Amygdala (tissue), 56 donors: ENCODE measurements at regions not wholly inside any gene's neighbourhood (a gene's known extent, or its start where the extent isn't known, plus 50 kb on each side); places are given as distances from the start of the nearest gene placed in this dataset.
"Not testable (repeated sequence)": the region's sequence is repeated elsewhere in the genome, so short reads cannot be mapped to it uniquely, and the experiment has no call there.

Experiments
- DNase-seq, 56 donors: peaks; one replicate each; lab custom pipeline; 2025; lab: John Stamatoyannopoulos, UW

DNA sequence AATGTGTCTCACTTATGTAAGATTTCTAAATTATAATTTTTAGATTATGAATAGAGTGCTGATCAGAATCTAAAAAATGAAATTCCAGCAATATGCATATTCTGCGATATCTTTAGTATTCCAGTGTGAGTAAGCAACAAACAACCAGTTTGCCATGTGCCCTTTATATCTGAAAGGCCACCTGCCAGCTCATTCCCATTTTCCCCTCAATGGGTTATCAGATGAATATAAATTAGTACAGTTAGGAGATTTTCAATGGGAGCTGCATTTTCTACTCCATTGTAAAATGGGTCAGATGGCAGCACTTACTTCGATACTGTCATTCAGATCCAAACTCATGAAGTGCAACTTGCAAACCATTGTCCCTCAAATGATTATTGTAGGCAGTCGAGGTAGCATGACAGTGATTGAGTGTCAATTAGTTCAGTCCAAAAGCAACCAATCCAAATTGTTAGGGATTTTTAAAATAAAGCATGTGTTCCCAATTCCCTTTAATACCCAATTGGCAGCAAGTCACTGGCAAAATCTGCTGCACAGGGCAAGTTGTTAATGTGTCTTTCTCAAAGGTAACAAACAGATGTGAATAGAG is 680.3 kb downstream of the LRRIQ3 start:
- DNase-seq, result no peak

GRCh38 chr1:73516451-73516850 is 681.5 kb downstream of the LRRIQ3 start:
- no peak for DNase-seq

DNA sequence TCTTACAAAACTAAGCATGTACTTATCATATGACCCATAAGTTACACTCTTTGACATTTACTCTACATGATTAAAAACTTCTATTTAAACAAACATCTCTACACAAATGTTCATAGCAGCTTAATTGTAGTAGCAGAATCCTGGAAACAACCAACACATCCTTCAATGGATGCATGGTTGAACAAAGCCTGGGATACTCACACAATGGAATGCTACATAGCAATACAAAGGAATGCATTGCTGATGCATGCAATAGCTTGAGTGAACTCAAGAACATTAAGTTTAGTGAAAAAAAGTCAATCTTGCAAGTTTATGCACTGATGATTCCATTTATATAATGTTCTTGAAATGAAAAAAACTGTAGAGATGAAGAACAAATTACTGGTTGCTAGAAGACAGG is 686.9 kb downstream of the LRRIQ3 start:
- no peak for DNase-seq

- DNase-seq, result no peak
These were observed 697.8 kb downstream of the LRRIQ3 start for GRCh38 chr1:73500154-73500553.

GRCh38 chr1:73499671-73500070 is 698.3 kb downstream of the LRRIQ3 start:
- no peak for DNase-seq

GRCh38 chr1:73491621-73492020 is 706.4 kb downstream of the LRRIQ3 start:
- DNase-seq, result no peak

GRCh38 chr1:73475316-73475870 is 722.6 kb downstream of the LRRIQ3 start:
- no peak for DNase-seq

GRCh38 chr1:73472810-73473209 is 725.2 kb downstream of the LRRIQ3 start:
- no peak for DNase-seq

DNA sequence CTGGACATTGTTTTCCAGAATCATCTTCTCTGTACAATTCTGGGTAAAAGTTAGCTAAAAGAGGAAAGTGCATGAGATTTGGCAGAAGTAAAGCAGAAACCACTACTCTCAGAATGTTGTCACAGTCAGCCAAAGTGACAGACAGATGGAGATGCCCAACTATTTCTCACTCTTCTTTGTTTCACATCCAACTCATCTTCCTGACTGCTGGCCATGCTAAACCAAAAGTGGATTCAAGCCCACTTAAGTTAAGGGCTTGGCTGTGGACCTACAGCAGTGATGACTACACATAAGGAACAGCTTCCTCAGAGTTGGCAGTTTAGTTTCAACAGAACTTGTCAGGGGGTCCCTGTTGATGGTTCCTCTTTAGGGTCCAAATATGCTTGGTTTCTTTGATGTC is 730.2 kb downstream of the LRRIQ3 start:
- no peak for DNase-seq

GRCh38 chr1:73463873-73464272 is 734.1 kb downstream of the LRRIQ3 start:
- peak in 1 of 56 donors; percentile 2 for DNase-seq

DNA sequence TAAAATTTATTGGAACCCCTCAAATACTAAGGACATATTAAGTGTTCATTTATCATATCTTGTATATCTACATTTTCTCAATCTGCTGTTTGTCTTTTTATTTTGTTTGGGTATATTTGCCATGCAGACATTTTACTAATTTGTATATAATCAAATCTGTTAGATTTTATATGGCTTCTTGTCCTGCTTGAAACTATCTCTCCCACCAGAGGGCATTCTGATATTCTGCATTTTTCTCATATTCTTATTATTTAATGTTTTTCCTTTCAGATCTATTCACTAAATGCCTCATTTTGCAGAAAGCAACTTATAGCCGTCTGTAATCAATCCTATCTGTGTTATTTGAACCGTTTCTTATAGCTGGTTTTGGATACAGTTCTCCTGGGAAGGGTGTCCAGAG is 745.5 kb downstream of the LRRIQ3 start:
- no peak for DNase-seq

GRCh38 chr1:73450668-73451067 is 747.3 kb downstream of the LRRIQ3 start:
- not testable (repeated sequence) for DNase-seq

GRCh38 chr1:73411479-73411878 is 786.5 kb downstream of the LRRIQ3 start:
- DNase-seq, result no peak

DNA sequence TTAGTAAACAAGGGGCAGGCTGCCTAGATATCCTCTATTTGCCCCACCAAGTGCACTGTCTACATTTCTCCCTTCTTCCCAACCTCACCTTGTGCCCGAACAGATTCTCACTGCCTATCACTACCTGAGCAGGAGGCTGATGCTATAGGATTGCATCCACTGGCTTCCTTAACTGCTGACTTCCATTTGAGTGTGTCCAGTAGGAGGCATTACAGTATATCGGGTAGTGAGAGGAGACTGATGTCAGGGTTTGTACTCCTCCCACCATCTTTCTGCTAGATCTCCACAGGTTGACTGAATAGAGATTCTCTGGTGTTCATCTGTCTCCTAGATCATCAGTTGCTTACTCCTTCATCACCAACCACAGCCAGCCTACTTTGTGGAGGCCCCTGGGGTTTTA is 796.3 kb downstream of the LRRIQ3 start:
- DNase-seq, result no peak

DNA sequence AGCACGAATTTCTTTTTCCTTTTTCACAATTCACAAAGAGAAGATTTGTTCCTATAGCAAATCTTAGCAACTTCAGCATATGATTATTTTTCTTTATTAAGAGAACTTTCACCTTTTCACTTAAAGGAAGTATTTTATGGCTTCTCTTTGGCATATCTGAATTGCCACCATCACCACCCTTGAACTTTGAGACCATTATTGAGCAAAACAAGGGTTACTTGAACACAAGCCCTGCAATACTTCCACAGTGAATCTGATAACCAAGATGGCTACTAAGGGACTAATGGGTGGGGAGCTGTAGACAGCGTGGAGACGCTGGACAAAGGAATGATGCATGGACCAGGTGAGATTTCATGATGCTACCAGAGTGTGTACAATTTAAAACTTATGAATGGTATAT is 815.0 kb downstream of the LRRIQ3 start:
- no peak for DNase-seq

DNA sequence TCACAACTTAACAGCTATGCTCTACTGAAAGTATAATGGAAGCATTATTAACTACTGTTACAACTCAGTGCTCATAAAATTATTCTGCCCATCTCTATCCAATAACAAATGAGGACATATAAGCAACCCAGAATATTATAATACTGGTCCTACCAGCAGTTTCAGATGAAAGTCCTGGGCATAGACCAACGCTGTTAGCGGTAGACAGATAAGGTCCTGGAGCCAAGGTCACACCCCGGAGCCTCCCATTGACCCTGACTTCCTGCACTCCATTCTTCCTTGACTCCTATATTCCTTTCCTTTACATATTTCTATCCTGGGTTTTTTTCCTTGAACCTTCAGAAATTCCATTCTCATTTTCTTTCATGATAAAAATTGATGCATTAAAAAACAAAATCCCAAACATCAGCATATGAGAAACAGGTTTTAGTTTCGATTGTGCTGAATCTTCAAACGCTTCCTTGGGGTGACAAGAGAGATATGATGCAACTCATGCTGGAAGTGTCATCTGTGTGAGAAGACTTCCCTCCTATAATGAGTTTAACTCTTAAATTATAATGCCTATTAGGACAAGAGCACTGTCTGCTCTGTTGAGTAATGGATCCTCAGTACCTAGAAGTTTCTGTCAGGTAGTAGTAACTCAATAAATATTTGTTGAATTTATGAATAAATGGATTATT is 831.1 kb downstream of the LRRIQ3 start:
- no peak for DNase-seq

GRCh38 chr1:73359001-73359400 is 839.0 kb downstream of the LRRIQ3 start:
- no peak for DNase-seq

- no peak for DNase-seq
These were observed 841.5 kb downstream of the LRRIQ3 start for GRCh38 chr1:73356485-73356884.

DNA sequence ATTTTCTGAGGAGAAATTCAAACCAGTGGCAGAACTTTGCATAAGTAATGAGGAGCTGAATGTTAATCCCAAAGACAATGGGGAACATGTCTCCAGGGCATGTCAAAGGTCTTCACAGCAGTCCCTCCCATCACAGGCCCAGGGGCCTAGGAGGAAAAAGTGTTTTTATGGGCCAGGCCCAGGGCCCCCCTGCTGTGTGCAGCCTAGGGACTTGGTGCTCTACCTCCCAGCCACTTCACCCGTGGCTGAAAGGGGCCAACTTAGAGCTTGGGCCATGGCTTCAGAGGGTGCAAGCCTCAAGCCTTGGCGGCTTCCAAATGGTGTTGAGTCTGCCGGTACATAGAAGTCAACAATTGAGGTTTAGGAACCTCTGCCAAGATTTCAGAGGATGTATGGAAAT is 854.0 kb downstream of the LRRIQ3 start:
- DNase-seq, result no peak

DNA sequence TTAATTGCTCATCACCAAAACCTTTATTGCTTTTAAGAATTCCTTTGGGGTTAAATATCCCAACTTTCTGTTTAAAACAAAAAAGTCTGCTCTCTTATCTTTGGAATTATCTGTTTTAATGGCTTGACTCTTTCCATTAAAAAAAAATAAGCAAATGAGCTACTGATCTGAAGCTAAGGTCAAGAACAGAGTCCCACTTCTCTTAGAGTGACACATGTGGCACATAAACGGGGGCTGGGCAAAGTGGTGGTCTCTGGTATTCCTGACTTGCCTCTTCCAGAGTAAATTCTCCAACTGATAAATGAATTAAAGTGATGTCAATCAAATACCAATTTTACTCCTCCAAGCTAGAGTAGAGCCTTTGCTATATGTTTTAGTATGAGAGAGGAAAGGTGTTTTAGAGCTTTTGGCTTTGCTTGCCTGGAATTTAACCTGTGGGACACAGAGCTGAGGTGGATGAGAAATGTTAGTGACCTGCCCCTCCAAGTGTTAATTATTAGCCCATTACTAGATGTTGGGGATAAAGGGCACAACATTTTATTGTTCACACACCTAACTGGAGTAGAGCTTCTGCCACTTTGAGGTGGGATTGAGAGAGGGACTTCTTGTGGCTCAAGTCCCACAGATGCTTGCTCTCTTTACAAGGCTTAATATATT is 864.0 kb downstream of the LRRIQ3 start:
- DNase-seq, result no peak

- DNase-seq, result no peak
These were observed 866.2 kb downstream of the LRRIQ3 start for GRCh38 chr1:73331726-73332125.

GRCh38 chr1:73327998-73328397 is 870.0 kb downstream of the LRRIQ3 start:
- DNase-seq, result no peak
